Trophoblast cell (in vitro differentiated cells and primary cell): ENCODE measurements at regions not wholly inside any gene's neighbourhood (a gene's known extent, or its start where the extent isn't known, plus 50 kb on each side); places are given as distances from the start of the nearest gene placed in this dataset.
A peak's percentile ranks its signal among the peaks of the same experiment; 100 is the strongest.

Experiments used
- DNase-seq, 2 donors: peaks; one replicate each; pipeline ENCODE4 v3.0.0-alpha.2; 2016
- H2AFZ ChIP-seq: 2 replicates; pipeline ENCODE4 v1.6.1; 2013; ENCODE audit warnings: low read length, moderate library complexity, mild to moderate bottlenecking; ENCODE audit not compliant: insufficient read depth, poor library complexity
- H2AK5ac ChIP-seq: 2 replicates; pipeline ENCODE4 v1.6.1; 2013; ENCODE audit warnings: mild to moderate bottlenecking, low read length
- H2BK120ac ChIP-seq: 2 replicates; pipeline ENCODE4 v1.6.1; 2013; ENCODE audit warnings: low read length, mild to moderate bottlenecking, moderate library complexity; ENCODE audit not compliant: insufficient read depth, poor library complexity
- H2BK12ac ChIP-seq: 2 replicates; pipeline ENCODE4 v1.6.1; 2013; ENCODE audit warnings: mild to moderate bottlenecking, low read length, moderate library complexity
- H2BK5ac ChIP-seq: 2 replicates; pipeline ENCODE4 v1.6.1; 2013; ENCODE audit warnings: low read length, low read depth, moderate library complexity, mild to moderate bottlenecking; ENCODE audit not compliant: poor library complexity
- H3K14ac ChIP-seq: 2 replicates; pipeline ENCODE4 v1.6.1; 2013; ENCODE audit warnings: mild to moderate bottlenecking, low read length
- H3K18ac ChIP-seq: 2 replicates; pipeline ENCODE4 v1.6.1; 2013; ENCODE audit warnings: mild to moderate bottlenecking, low read length
- H3K23ac ChIP-seq: 2 replicates; pipeline ENCODE4 v1.6.1; 2013; ENCODE audit warnings: low read length
- H3K27ac ChIP-seq: 2 replicates; pipeline ENCODE4 v1.5.1; 2013; ENCODE audit warnings: low read depth, mild to moderate bottlenecking, inconsistent platforms, low read length, moderate library complexity
- H3K27me3 ChIP-seq: 2 replicates; pipeline ENCODE4 v1.6.1; 2013; ENCODE audit warnings: inconsistent platforms, mild to moderate bottlenecking, low read length, moderate library complexity; ENCODE audit not compliant: insufficient read depth
- H3K36me3 ChIP-seq, 2 experiments: 1 replicate in 1 of 2; 2 replicates in 1 of 2; pipeline ENCODE4 v1.6.1; 2013; ENCODE audit warnings: low read length in 2 of 2, mild to moderate bottlenecking in 2 of 2, moderate library complexity in 1 of 2; ENCODE audit not compliant: insufficient read depth in 2 of 2, control insufficient read depth in 1 of 2
- H3K4ac ChIP-seq: 2 replicates; pipeline ENCODE4 v1.6.1; 2013; ENCODE audit warnings: low read depth, mild to moderate bottlenecking, low read length, moderate library complexity
- H3K4me1 ChIP-seq, 2 experiments: 1 replicate in 1 of 2; 2 replicates in 1 of 2; pipeline ENCODE4 v1.6.1; 2013; ENCODE audit warnings: low read length in 2 of 2, mild to moderate bottlenecking in 2 of 2, moderate library complexity in 1 of 2; ENCODE audit not compliant: insufficient read depth in 2 of 2, control insufficient read depth in 1 of 2
- H3K4me2 ChIP-seq: 2 replicates; pipeline ENCODE4 v1.6.1; 2013; ENCODE audit warnings: inconsistent platforms, mild to moderate bottlenecking, low read length, moderate library complexity
- H3K4me3 ChIP-seq: 2 replicates; pipeline ENCODE4 v1.5.1; 2013; ENCODE audit warnings: mild to moderate bottlenecking, low read depth, low read length, inconsistent platforms
- H3K79me1 ChIP-seq: one replicate; pipeline ENCODE4 v1.6.1; 2013; ENCODE audit warnings: low read length
- H3K79me2 ChIP-seq: 2 replicates; pipeline ENCODE4 v1.6.1; 2013; ENCODE audit warnings: low read length, mild to moderate bottlenecking; ENCODE audit not compliant: control insufficient read depth, insufficient read depth, poor library complexity
- H3K9ac ChIP-seq: 2 replicates; pipeline ENCODE4 v1.6.1; 2013; ENCODE audit warnings: mild to moderate bottlenecking, low read length
- H3K9me3 ChIP-seq: 2 replicates; pipeline ENCODE4 v1.6.1; 2013; ENCODE audit warnings: low read depth, mild to moderate bottlenecking, control low read depth, inconsistent platforms, low read length; ENCODE audit not compliant: insufficient read depth
- H4K12ac ChIP-seq: 2 replicates; pipeline ENCODE4 v1.6.1; 2013; ENCODE audit warnings: low read depth, mild to moderate bottlenecking, low read length, moderate library complexity
- H4K8ac ChIP-seq: 2 replicates; pipeline ENCODE4 v1.6.1; 2013; ENCODE audit warnings: low read depth, mild to moderate bottlenecking, low read length, moderate library complexity
- H4K91ac ChIP-seq: one replicate; pipeline ENCODE4 v1.6.1; 2013; ENCODE audit warnings: low read depth, mild to moderate bottlenecking, low read length, moderate library complexity
- WGBS: extraction: QIAGEN DNeasy Blood & Tissue Kit; methylation state at CpG from one replicate; pipeline ENCODE4 v1.1.7; 2013; ENCODE audit warnings: missing lambda C conversion rate; ENCODE audit not compliant: insufficient read length, insufficient coverage; ENCODE audit errors: extremely low coverage; 5-methylcytosine and 5-hydroxymethylcytosine counted together

DNA sequence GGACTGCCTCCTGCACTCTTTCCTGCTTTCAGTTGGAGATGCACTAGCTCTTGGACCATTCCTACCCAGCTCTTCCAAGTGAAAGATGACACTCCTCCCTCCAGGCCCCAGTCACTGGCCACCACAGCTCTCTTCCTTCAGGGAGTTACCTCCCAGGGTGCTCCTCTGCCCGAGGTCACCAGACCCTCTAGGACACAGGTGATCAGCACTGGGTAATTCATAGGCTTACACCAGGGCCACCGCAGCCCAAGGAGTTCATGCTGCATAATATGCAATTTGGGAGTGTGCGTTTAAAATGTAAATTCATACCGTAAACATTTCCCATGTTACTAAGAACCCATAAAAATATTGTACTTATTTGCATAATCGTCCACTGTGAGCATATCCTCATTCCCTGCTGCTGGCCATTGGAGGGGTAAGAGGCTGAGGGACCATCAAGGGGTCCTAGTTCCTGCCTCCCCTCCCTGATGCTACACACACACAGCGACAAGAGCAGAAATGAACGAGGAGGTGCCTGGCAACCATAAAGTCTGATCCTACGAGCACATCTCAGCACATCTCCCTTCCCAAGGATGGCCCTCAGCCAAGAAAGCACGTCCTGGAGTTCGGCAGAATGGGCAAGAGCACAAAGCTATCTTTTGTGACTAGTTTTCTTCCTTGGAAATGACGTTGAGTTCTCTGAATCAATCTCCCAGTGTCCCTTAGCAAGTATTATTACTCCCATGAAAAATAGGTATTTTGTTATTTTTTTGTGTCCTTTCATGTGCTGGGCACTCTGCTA, 222.9 kb upstream of the RAB4A start:
- no CpG with 5 or more reads among the region's 11 CpGs for WGBS
- H3K9me3 ChIP-seq, result no peaks in the 10 kb centered on the region
- no peak overlapping the region for H4K91ac ChIP-seq
- H4K8ac ChIP-seq, result no peak overlapping the region
- no peak overlapping the region for H3K14ac ChIP-seq
- H2AK5ac ChIP-seq, result no peak overlapping the region
- H3K27ac ChIP-seq, result no peak overlapping the region
- H3K79me2 ChIP-seq, result no peaks in the 10 kb centered on the region
- H3K23ac ChIP-seq, result no peak overlapping the region
- no peak overlapping the region for H4K12ac ChIP-seq
- no peaks in the 10 kb centered on the region for H3K79me1 ChIP-seq
- H3K27me3 ChIP-seq, result no peaks in the 10 kb centered on the region
- H2BK120ac ChIP-seq, result no peak overlapping the region
- H3K4me2 ChIP-seq, result no peak overlapping the region
- H3K4me3 ChIP-seq, result no peak overlapping the region
- no peak overlapping the region for H2AFZ ChIP-seq
- no peak overlapping the region for H3K4ac ChIP-seq
- no peaks in the 10 kb centered on the region for H3K36me3 ChIP-seq
- H2BK5ac ChIP-seq, result no peak overlapping the region
- no peaks in the 10 kb centered on the region for H3K4me1 ChIP-seq
- no peak overlapping the region for H2BK12ac ChIP-seq
- DNase-seq, result no peak
- no peak overlapping the region for H3K18ac ChIP-seq
- H3K9ac ChIP-seq, result no peak overlapping the region

DNA sequence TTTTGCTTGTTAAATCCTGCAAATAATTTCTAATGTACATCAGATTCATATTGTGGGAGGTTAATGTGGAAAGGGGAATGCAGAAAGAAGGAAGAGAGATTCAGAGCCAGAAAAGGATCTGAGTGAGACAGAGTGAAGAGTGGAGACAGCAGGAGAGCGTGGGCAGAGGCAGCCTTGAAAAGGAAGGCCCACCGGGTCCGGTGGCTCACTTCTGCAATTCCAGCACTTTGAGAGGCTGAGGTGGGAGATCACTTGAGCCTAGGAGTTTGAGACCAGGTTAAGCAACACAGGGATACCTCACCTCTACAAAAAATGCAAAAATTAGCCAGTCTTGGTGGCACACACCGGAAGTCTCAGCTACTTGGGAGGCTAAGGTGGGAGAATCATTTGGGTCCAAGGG, 222.0 kb upstream of the RAB4A start:
- no peaks in the 10 kb centered on the region for H3K79me1 ChIP-seq
- no peak overlapping the region for H3K14ac ChIP-seq
- WGBS, result no CpG with 5 or more reads among the region's 4 CpGs
- no peak overlapping the region for H2BK120ac ChIP-seq
- no peak for DNase-seq
- no peaks in the 10 kb centered on the region for H3K27me3 ChIP-seq
- H3K79me2 ChIP-seq, result no peaks in the 10 kb centered on the region
- no peak overlapping the region for H3K23ac ChIP-seq
- no peak overlapping the region for H2BK5ac ChIP-seq
- no peaks in the 10 kb centered on the region for H3K9me3 ChIP-seq
- no peak overlapping the region for H2AFZ ChIP-seq
- no peak overlapping the region for H4K12ac ChIP-seq
- no peak overlapping the region for H3K4me2 ChIP-seq
- H4K8ac ChIP-seq, result no peak overlapping the region
- no peak overlapping the region for H2AK5ac ChIP-seq
- H2BK12ac ChIP-seq, result no peak overlapping the region
- no peaks in the 10 kb centered on the region for H3K4me1 ChIP-seq
- no peak overlapping the region for H3K18ac ChIP-seq
- no peak overlapping the region for H3K9ac ChIP-seq
- no peaks in the 10 kb centered on the region for H3K36me3 ChIP-seq
- H3K4me3 ChIP-seq, result no peak overlapping the region
- no peak overlapping the region for H3K27ac ChIP-seq
- no peak overlapping the region for H3K4ac ChIP-seq
- H4K91ac ChIP-seq, result no peak overlapping the region

DNA sequence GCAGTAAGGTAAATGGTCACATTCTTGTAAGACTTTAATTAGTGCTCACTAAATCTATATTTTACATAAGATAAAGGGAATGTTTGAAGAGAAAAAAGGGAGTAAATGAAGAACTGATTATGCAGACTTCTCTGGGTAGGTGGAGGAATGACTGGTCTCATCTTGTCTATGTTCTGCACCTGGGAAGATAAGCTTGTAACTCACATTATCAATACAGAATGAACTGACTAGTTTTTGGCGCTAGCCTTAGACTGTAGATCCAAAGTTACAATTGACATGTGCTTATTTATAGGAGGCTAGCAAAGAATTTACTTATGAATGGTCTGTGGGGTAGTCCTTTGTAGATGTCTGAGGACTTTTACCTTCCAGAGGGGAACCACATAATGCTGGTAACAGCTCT, 214.9 kb upstream of the RAB4A start:
- DNase-seq, result no peak
- Histone ChIP-seq H2BK12ac (no peak overlapping the region), H2BK5ac (no peak overlapping the region), H2BK120ac (no peak overlapping the region), H3K27ac (no peak overlapping the region), H3K4me2 (no peak overlapping the region), H4K8ac (no peak overlapping the region), H3K14ac (no peak overlapping the region), H3K79me2 (no peaks in the 10 kb centered on the region), H2AFZ (no peak overlapping the region), H3K18ac (no peak overlapping the region), H3K79me1 (peaks cover 7% of the 10 kb centered on the region), H3K4me1 (peaks cover 15 to 22% of the 10 kb centered on the region in 2 experiments), H3K9me3 (peaks cover 1% of the 10 kb centered on the region), H3K4ac (no peak overlapping the region), H4K12ac (no peak overlapping the region), H3K27me3 (no peaks in the 10 kb centered on the region), H4K91ac (no peak overlapping the region), H3K4me3 (no peak overlapping the region), H2AK5ac (no peak overlapping the region), H3K9ac (no peak overlapping the region), H3K23ac (no peak overlapping the region), H3K36me3 (no peaks in the 10 kb centered on the region)
- no CpG with 5 or more reads among the region's 1 CpG for WGBS

DNA sequence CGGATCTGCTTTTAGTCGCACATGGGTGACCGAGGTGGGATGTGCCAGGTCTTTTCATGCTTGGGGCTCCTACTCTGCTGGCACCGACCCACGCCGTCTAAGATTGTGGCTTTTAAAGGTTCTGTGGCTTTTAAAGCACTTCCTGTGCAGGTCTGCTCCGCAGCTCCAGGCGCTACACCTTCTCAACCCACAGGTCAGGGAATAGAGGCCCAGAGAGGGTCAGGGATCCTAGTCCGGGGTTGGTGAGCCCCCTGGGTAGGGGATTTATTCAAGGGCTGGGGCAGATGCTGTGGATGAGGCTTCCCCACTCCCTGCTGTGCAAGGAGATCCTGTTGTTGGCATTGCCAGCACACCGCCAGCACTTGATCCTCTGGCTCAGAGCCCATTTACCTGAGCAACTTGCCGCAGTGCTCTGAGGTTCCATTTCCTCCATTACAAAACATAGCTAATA, 212.8 kb upstream of the RAB4A start:
- H3K4ac ChIP-seq, result no peak overlapping the region
- no peaks in the 10 kb centered on the region for H3K79me2 ChIP-seq
- H2AFZ ChIP-seq, result no peak overlapping the region
- H3K4me1 ChIP-seq, result peaks cover 20 to 28% of the 10 kb centered on the region in 2 experiments
- H3K27ac ChIP-seq, result no peak overlapping the region
- peak overlapping the region; percentile 18 for H2BK120ac ChIP-seq
- H2BK5ac ChIP-seq, result no peak overlapping the region
- no peak overlapping the region for H4K91ac ChIP-seq
- no peaks in the 10 kb centered on the region for H3K36me3 ChIP-seq
- no peak overlapping the region for H3K9ac ChIP-seq
- no peak for DNase-seq
- H3K23ac ChIP-seq, result no peak overlapping the region
- H2AK5ac ChIP-seq, result no peak overlapping the region
- peak overlapping the region; percentile 29 for H2BK12ac ChIP-seq
- H3K79me1 ChIP-seq, result peaks cover 13% of the 10 kb centered on the region
- H3K4me3 ChIP-seq, result no peak overlapping the region
- no peak overlapping the region for H3K4me2 ChIP-seq
- H4K12ac ChIP-seq, result no peak overlapping the region
- H4K8ac ChIP-seq, result no peak overlapping the region
- peaks cover 1% of the 10 kb centered on the region for H3K9me3 ChIP-seq
- no CpG with 5 or more reads among the region's 11 CpGs for WGBS
- peak overlapping the region; percentile 13 for H3K14ac ChIP-seq
- no peak overlapping the region for H3K18ac ChIP-seq
- no peaks in the 10 kb centered on the region for H3K27me3 ChIP-seq
